Activated T-cell treated with anti-CD3 and anti-CD28 coated beads for 24 hours (primary cell): ENCODE measurements at regions not wholly inside any gene's neighbourhood (a gene's known extent, or its start where the extent isn't known, plus 50 kb on each side); places are given as distances from the start of the nearest gene placed in this dataset.

Source experiments
- DNase-seq: peaks from one replicate; pipeline ENCODE4 v3.0.0-alpha.2; 2020; ENCODE audit warnings: low read depth

DNA sequence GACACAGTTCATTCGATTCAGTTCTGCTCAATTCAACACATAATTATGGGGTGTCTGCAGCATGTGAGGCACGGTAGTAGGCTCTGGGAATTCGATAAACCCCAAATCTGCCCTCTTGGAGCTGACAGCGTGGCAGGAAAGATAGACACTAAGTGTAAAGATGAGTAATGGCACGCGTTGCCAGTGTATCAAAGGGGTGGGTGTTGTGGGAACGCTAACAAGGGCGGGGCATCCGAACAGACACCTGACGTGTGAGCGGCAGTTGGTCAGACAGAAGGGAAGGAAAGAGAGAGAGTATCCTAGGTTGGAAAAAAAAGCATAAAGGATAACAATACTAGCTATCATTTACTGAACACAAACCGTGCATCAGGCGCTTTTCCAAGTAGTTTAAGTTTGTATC, 125.7 kb upstream of the HAAO start:
- DNase-seq, result no peak

DNA sequence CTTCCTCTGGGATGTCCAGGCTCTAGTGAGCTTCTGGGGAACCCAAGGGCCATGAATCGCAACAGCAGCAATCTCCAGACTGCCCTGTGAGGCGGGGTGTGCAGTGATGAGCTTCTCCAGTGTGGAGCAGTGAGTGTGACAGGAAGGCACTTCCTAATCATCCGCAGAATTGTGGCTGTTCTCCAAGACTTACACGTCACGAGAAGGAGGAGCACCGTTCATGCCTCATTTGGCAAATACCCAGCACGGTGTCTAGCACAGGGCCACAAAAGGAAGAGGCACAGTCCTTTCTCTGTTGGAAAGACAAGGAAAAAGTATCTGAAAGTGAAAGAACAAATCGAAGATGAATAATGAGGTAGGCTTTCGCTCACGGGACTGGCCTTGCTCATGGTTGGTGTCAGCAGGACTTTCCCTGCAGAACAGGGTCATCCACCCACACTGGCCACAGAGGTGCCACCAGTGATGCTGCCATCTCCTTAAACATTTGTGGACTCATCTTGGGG, 125.1 kb upstream of the HAAO start:
- DNase-seq, result no peak

DNA sequence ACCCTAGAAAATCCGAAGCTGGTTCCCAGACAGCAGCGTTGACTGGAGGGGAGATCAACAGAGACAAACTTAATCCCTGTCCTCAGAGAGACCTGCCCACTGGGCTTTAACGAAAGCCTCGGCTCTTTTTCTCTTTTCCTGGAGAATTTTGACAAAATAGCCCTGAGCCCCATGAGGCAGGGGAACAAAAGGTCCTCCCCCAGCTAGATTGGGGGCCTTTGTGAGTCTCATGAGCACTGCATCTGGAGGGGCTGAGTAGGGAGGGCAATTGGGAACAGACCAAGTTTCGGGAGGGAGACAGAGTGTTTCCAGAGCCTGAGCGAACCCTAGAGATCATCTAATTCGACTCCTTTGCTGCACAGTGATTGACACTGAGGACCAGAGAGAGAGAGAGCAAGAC, 123.9 kb upstream of the HAAO start:
- no peak for DNase-seq

DNA sequence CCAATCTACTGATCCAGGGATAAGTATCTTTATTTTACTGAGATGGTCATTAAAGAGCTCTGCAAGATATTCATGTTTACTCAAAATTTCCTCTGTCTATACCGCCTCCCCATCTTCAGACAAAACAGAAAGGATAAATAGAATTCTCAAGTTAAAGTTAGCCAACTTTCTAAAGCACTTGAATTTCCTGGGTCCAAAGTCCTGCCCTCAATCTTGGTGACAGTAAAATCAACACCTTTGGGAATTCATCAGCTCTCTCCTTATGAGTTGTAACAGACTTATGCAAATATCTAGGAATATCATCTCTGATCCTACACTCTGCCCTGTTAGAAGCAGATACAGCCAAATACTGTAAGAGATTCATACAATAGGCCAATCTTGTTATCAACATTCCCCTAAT, 122.5 kb upstream of the HAAO start:
- no peak for DNase-seq

DNA sequence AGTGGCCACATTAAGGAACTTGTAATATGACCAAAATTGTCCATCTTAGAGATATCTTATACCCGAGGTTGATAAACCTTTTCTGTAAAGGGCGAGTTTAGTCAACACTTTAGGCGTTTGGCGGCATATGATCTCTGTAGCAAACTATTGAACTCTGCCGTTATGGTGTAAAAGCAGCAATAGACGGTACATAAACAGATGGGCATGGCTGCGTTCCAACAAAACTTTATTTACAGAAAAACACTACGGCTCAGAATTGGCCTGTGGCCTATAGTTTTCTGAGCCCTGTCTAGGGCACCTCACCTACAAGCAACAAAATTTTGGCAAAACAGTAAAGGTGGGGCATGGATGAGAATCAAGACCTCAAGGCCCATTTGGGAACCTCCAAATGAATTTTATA, 121.9 kb upstream of the HAAO start:
- DNase-seq, result no peak

DNA sequence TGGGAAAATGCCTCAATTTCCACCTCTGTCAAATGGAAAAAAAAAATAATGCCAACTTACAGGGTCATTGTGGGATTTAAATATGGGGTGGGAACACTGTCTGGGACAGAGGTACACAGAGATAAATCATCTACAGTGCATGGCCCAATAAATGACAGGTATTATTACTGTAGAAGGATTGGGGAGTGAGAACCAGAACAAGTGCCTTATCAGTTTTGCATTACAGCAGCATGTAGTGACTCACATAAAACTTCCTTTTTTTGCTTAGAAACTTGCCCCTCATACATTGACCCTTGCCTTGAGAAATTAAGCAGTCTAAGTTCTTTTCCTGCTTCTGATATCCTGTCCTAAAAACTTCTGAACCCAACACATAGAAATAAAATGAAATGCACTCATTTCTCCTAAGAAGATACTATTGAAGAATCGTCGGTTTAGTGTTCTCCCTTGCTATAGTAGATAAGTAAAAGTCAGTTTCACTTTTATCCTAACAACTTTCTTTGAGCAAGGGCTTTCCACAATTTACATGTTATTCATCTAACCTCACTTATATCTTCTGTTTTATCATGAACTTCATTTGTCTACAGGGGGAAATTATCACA, 121.0 kb upstream of the HAAO start:
- DNase-seq, result no peak

DNA sequence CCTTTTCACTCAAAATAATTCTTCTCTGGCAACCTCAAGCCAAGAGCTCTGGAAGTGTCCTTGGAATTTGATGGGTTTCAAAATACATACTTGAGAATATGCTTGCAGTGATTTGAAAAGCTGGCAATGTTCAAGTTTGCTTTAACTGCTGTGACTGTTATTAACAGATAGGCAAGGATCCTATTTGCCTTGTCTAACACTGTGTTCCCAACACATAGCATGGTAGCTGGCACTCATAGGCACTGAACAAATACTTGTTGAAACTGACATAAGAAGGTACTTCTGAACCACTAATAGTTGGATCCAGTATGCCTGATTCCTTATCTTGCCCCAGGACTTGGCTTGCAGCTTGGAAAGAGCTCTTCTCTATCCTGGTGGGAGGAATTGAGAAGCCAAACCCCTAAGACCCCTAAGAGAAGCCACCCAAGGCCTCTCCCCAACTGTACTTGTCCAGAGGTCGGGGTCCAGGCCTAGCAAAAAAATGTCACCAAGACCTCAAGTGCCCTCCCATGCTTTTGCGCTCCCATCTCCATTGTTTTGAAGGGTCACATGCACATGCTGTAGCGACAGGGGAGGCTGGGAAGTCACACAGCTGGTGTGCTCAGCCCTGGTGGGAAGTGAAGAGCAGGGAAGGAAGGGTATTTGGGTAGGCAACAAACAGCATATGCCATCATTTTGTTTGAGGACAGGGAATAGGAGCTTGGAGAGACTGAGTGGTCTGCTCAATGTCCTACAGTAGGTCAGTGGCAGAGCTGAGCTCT, 118.4 kb upstream of the HAAO start:
- DNase-seq, result no peak

DNA sequence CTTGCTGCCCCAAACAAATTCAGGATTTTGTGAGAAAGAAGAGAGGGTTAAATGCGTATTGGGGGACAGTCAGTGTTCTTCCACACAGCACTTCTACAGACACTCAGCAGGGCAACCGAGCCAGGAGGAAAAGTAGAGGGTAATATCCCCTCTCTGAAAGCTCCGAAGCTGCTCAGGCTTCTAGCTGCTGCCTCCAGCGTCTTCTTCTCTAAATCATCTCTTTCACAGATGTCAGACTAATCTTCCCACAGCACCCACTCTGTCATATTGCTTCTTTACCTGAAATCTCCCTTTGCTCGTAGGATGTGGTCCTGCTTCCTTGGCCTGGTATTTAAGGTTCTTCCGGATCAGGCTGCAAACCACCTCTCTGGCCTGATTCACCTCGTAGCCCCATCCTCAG, 117.6 kb upstream of the HAAO start:
- no peak for DNase-seq

DNA sequence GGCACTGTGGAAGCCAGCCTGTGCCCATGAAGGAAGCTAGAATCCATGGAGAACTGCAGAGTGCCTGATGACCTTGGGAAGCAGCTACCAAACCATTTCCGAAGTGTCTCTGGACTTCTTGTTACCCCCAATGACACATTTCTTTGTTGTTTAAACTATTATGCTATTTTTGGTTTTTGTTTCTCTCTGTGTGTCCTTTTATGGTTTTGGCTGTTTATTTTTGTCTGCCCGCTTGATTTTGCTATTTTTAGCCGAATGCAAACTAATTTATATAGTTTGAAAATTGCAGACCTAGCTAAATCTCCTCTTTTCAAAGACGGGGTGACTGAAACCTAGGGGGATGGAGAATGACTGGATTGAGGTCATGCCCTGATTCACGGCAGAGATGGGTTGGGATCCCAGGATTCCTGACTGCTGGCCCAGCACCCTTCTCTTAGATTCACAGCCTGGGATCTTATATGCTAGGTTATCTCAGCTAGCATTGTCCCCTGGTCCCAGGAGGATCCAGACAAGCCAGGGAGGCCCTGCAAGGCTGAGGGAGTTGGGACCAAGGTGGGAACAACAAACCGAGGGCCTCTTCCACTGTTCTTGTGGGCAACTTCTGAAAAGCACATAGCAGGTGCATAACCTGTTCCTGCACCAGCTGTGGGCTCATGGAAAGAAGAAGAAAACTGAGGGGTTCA, 116.3 kb upstream of the HAAO start:
- no peak for DNase-seq

DNA sequence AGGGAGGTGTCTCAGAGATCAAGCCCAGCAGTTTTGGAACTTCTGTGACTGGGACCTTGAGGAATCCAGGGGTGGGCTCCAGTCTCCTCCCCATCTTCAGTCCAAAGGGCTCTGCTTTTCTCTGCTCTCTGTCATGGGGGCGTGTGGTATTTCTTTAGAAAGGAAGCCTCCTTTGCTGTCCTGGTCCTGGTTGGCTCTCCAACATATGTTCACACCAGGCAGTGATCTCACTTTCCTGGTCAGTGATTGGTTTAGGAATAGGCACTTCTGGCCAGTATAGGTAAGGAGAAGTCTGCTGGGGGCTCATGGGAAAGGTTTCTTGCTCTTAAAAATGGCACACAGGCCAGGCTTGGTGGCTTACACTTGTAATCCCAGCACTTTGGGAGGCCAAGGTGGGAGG, 115.5 kb upstream of the HAAO start:
- DNase-seq, result no peak

DNA sequence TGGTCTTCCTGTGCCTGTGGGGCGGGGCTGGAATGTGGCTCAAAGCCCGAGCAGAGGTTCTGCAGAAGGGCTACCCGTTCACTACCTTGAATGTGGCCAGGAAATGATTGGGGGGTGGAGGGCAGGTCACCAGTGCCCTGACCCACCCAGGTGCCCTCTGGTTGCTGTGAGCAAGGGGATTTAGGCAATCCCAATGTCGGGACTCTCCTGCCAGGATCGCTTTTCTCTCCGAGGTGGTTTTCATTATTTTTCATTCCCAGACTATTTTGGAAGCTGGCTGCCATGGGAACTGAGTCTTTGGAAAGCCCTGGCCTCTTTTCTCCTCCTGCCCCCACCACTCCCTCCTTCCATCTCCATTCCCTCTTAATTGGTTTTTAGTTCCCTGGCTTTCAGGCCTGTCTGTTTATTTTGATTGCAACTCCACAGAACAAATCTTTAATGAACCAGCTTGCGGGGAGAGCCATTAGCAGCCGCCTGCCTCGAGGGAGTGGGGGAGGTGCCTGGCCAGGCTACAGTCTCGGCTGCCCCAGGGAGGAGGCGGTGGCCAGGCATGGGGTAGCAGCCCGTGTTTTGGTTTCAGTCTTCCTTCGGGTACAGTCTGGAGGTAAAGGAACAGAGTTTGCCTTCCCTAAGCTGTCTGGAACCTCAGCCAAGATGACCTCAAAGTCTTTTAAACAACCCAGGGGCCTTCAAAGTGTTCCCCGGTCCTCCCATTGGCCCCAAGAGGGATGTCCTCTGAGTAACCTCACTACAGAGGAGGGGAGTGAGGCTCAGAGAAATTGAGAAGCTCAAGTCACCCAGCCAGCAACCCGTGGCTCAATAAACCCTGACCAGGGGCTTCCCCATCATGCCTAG, 114.4 kb upstream of the HAAO start:
- no peak for DNase-seq

DNA sequence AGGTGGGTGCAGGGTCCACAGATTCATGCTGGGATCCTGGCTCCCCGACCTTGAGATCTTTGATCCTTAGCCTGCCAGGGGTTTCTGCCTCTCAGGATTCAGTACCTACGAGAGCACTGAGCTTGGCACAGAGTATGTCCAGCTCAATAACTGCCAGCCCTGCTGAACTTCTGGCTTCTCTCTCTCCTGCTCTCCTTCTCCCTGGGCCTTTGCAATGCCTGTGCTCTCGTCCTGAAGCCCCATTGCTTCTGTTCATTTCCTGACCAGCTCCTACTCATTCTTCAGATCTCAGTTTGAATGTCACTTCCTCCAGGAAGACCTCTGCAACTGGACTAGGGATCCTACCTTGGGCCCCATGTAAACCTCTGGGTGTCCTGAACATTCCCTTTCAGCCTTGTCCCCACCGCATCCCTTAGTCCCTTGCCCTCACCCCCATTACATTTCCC, 113.8 kb upstream of the HAAO start:
- no peak for DNase-seq

DNA sequence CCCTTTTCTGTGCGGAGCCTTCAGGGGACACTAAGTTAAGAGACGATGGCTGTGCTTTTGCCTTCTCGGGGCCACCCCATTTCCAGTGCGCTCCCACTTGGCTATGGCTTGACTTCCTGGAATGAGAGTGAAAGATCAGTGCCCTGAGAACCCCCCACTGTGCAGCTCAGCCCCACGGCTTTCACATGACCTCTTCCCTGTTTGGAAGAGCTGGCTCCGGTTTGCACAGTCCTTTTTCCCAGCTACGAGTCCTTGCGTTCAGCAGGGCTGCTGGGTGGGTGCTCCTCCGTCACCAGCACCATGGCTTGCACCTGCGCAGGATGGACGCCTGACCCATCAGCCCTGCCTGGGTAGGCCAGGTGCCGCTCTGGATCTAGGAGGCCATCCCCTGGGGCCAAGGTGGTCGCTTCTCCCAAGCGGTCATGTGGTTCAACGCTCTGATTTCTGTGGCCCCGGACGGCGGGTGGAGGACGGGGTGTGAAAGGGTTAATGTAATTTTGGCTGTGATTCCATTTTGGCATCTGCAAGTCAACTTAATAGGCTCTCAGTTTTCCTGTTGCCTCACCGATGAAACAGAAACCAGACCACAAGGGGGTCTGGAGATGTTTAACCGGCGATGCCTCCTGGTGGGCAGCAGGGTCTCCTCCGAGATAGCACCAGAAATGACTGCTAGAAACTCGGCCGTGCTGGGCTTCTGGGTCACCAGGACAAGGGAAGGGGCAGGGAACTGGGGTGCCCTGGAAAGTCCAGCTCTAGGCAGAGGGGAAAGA, 113.1 kb upstream of the HAAO start:
- no peak for DNase-seq

DNA sequence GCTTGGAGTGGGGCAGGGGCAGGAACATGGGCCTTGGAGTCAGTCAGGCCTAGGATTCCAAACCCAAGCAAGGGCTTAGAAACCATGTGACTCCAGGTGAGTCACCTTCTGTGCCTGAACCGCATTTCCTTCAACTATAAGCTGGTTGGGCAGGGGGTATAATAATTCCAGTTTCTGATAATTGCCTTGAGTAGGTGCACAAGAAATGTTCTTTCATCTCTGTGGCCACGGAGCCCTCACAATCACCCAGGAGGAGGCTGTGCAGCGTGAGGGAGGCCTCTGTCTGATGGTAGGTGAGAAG, 112.1 kb upstream of the HAAO start:
- no peak for DNase-seq

DNA sequence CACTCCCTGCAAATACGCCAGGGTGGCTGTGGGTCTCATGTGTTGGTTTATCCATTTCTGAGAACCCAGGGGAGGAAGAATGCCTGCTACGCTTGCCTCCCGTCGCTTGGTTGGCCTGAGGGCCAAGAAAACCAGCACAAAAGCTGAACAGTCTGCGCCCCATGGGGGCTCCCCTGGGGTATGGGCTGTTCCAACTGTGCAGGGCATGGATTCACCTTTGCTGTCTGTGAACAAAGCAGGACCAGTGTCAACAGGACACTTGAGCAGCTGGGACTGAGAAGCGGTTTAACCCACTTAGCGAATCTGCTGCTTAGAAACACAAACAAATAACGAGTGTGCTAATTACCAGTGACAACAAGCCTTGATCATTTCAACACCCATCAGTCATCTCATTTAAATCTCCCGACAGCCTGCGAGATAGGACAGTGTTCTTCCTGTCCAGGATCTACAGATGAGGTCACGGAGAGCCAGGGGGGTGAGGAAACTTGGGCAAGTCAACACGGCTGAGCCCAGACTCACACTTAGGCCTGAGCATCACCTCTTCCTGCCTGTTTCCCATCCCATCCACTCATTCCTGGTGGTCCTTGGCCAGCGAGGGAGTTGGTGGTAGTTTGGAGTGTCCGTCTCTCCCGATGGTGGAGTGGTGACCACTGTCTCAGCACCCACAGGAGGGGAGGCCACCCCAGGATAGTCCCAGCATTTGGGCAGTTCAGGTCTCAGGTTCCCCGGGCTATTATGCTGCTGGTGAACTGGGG, 111.6 kb upstream of the HAAO start:
- no peak for DNase-seq

DNA sequence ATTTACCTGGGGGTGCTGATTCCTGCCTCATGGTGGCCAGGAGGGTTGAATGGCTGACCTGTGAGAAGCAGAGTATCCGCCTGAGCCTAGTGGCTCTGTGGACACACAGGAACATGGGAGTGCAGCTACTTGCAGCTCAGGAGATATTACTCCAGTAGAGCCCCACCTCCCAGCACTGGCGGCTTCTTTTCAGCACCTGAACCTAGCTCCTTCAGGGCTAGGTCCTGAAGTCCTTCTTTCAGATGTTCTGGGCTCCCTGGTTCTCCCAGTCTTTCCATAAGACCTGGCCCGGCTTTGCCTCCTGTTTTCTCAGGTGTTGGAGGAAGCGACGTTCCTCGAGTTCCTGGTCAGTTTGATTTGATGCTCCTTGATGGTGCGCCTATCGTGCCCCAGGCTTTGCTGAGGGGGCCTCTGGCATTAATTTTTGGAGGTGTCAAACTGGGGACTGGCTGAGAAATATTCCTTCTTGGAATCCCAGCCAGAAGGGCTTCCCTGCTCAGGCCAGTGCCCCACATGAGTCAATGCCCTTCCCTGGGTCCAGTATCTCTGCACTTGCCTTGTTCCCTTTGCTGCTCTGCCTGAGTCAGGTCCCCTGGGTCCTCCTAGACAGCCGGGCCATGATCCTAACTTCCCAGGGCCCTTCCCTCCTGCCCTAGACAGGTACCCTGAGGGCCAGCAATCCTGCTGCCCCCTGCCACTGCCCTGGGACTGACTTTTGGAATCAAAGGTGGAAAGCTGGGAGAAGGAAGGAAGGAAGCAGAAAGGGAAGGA, 110.7 kb upstream of the HAAO start:
- DNase-seq, result no peak

DNA sequence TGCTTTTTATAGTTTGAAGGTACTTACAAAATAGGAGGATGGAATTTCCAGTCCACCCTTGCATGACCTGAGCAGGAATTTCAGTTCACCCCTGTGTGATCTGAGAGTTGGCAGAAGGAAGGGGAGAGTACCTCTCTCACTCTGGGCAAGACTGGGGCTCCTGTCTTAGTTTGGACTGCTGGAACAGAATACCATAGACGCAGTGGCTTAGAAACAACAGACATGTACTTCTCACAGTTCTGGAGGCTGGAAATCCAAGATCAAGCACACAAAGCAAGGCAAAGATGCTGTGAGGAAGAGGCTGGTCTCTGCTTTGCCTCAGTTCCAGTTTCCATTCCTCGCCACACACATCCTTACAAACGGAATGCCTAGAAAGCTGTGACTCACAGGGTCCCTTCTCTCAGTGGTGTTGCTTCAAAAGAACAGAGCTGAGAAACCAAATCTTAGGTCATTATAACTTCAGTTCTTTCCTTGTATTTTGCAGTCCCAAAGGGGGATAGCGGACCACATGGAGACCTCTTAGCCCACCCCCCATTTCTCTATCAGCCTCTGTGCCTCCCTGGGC, 108.8 kb upstream of the HAAO start:
- no peak for DNase-seq

DNA sequence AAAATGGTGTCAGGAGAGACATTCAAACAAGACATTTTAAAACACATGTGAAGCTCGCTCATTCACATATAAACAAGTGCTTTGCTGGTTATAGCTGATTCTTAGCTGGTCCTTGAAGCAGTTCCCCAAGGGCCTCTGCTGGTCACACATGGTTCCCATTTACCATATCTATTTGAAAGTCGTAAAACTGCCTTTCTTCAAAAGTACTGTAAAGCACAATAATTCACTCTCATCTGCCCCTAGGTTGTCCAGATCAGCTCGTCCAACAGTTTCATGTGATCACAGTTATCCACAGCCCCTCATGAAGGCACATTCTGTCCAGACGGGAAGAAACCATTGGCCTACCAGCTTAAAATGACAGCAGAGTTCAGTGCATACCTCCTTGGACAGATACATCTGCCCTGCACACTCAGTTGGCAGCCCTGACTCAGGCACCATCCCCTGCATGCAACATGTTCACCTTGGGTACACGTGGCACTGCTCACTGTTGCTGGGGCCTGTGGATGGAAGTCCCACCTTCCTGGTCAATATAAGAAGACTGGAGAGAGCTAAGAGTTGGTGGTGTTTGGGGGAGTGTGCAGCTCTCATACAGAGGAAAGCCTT, 108.0 kb upstream of the HAAO start:
- no peak for DNase-seq

DNA sequence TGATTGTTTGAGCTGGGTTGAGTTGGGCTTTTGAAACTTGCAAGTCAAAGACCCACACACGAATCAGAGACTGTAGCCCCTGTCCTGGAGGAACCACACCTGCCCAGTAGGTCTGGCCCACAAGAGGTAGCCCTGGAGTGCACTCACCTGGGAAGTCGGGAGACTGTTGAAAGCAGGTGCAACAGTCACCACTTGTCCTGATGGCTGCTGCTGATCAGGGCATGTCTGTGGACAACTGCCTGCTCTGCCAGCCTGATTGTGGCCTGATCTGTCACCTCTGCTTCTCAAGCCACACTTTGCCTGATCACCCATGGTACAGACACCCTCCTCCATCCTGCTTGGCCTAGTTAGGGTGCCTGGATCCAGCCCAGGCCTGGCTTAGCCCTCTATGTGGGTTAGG, 105.0 kb upstream of the HAAO start:
- no peak for DNase-seq

DNA sequence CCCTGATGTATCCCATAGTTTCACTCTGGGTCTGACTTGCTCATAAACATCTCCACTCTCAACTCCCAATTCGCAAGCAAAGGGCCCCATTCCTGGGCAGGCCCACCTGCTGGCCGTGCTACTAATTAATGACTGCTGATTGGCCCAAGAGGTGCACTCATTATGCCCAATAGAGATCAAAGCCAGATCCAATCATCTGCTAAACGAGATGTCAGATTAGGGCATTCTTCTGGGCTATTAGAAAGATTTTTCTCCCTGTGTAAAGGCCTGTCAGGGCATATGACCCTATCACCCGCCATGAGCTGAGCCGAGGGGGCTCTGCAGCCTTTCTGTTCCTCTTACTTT, 103.4 kb upstream of the HAAO start:
- no peak for DNase-seq
